ENCODE measurements at regions not wholly inside any gene's neighbourhood (a gene's known extent, or its start where the extent isn't known, plus 50 kb on each side); places are given as distances from the start of the nearest gene placed in this dataset.

DNA sequence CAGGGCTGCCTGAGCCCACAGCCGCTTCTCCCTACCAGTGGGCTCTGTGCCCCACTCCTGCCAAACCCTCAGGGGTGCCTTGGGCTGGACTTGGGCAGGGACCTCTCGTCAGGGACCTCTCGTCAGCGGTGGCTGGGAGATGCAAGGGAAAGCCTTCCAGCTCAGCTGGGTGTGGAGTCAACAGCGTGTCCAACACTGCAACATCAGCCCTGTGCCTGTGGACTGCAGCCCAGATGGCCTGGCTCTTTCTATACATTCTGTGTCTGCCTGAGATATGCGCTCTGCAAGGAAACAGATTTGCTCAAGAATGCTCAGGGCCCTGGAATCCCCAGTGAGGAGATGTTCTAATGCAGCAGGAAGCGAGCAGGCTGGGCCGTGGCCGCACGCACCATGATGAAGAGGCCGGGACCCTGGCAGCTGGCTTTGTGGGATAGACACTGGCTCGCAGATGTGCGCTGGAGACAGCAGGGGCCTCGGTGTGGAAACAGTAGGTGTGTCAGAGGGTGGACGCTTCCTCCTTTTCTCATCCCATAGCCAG, 85.0 kb upstream of the COL5A1 start:
- H3K9me3 ChIP-seq, result no peaks in the 10 kb centered on the region
- intact Hi-C loops (cut with DNase I), result no loop called here
- 54 to 72% (median 68%) methylated on average over 11 to 15 of the region's 15 CpGs for WGBS, 4 donors
- no peaks in the 10 kb centered on the region for H3K36me3 ChIP-seq
- H3K4me1 ChIP-seq, result peaks cover 0 to 35% (median 10%) of the 10 kb centered on the region in 12 donors
- DNase-seq (peak in 3 of 5 donors; percentile 15 to 61 (median 41)), ATAC-seq (peak in 2 of 4 donors; percentile 9 to 23)
- TF ChIP-seq, protein P1, sequence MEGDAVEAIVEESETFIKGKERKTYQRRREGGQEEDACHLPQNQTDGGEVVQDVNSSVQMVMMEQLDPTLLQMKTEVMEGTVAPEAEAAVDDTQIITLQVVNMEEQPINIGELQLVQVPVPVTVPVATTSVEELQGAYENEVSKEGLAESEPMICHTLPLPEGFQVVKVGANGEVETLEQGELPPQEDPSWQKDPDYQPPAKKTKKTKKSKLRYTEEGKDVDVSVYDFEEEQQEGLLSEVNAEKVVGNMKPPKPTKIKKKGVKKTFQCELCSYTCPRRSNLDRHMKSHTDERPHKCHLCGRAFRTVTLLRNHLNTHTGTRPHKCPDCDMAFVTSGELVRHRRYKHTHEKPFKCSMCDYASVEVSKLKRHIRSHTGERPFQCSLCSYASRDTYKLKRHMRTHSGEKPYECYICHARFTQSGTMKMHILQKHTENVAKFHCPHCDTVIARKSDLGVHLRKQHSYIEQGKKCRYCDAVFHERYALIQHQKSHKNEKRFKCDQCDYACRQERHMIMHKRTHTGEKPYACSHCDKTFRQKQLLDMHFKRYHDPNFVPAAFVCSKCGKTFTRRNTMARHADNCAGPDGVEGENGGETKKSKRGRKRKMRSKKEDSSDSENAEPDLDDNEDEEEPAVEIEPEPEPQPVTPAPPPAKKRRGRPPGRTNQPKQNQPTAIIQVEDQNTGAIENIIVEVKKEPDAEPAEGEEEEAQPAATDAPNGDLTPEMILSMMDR (IDR thresholded peaks at IDR 0.05), result no peak
- TF ChIP-seq POLR2A (IDR thresholded peaks at IDR 0.05), result no peak
- H3K27me3 ChIP-seq, result peaks cover 0 to 20% (median 2%) of the 10 kb centered on the region in 9 donors
- no peak overlapping the region for H3K4me3 ChIP-seq
- no peak overlapping the region for H3K27ac ChIP-seq

DNA sequence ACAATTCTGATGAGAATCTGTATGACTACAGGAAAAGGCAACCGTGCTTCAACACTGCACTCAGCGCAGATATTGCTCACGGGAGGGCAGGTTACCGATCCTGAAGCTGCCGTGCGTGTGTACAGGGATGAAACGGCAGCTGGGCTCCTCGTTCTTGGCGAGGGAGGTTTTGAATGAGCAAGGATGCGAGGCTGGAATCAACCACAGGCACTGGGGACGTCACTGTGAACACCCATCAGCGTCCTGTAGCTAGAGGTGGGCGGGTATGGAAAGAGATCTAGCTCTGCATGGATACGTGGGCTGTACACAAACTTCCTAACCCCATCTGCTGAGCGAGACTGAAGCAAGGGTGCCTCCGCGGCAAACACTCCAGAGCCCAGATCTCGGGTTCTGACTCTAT, 84.3 kb upstream of the COL5A1 start:
- no peak for TF ChIP-seq POLR2A (IDR thresholded peaks at IDR 0.05)
- TF ChIP-seq, protein P1 (IDR thresholded peaks at IDR 0.05), result no peak
- H3K27me3 ChIP-seq, result peaks cover 0 to 18% (median under 1%) of the 10 kb centered on the region in 9 donors
- H3K9me3 ChIP-seq, result no peaks in the 10 kb centered on the region
- DNase-seq (peak in 3 of 5 donors; percentile 7 to 20 (median 14)), ATAC-seq (no peak)
- no peak overlapping the region for H3K27ac ChIP-seq
- H3K4me1 ChIP-seq, result peaks cover 0 to 27% (median 8%) of the 10 kb centered on the region in 12 donors
- H3K36me3 ChIP-seq, result no peaks in the 10 kb centered on the region
- no peak overlapping the region for H3K4me3 ChIP-seq
- intact Hi-C loops (cut with DNase I), result no loop called here
- 84 to 87% (median 84%) methylated on average over 12 to 18 of the region's 18 CpGs for WGBS, 4 donors

DNA sequence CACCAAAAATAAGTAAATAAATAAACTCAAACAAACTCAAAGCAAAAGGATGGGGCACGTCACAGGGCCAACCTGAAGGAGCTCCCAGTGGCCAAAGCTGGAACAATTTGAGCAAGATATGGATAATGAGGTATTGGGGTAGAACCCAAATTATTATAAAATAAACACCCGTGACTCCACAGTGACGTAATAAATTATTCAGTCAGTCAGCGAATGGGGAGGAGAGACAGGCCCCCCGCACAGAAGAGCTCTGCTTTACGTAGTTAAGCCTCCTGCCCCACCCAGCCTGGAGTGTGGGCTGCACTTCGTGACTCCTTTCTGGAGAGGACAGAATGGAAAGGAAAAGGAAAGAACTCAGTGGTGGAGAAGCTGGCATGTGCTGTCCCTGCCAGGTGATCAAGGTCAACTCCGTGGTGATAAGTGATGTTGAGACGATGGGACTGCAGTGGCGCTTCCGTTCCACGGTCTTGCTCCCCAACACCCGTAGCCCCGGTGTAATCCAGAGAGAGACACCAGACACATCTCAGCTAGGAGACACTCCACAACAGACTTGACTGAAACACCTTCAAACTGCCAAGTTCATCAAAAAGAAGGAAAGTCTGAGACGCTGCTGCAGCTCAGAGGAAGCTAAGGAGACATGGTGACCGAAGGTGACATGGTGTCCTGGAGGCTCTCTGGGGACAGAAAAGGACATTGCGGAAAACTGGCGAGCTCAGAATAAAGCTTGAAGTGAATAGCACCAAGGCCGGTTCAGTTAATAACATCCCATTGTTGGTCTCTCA, 83.3 kb upstream of the COL5A1 start:
- H3K4me1 ChIP-seq, result peaks cover 0 to 18% (median 4%) of the 10 kb centered on the region in 12 donors
- DNase-seq (peak in 2 of 5 donors; percentile 1 to 5), ATAC-seq (no peak)
- H3K36me3 ChIP-seq, result no peaks in the 10 kb centered on the region
- H3K27ac ChIP-seq, result no peak overlapping the region
- 86 to 88% (median 87%) methylated on average over 19 of the region's 19 CpGs for WGBS, 4 donors
- peaks cover 0 to 9% (median 0%) of the 10 kb centered on the region in 9 donors for H3K27me3 ChIP-seq
- no peak for TF ChIP-seq POLR2A (IDR thresholded peaks at IDR 0.05)
- TF ChIP-seq, protein P1 (IDR thresholded peaks at IDR 0.05), result no peak
- intact Hi-C loops (cut with DNase I), result no loop called here
- peaks cover 0 to 2% (median 0%) of the 10 kb centered on the region in 12 donors for H3K9me3 ChIP-seq
- no peak overlapping the region for H3K4me3 ChIP-seq

DNA sequence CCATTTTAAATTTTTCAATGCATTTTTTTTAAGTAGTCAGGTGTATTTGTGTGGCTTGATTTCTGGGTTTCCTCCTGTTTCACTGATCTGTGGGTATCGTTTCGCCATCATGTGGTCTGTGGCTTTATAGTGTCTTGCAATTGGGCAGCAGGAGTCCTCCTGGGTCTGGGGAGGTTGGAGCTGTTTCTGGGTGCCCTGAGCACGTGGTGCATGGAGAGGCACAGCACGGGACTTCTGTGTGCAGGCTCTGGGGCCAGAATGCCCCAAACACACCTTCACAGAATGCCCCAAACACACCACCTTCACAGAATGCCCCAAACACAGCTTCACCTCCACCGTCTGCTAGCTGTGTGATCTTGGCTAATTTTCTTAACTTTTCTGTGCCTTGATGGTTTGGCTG, 82.6 kb upstream of the COL5A1 start:
- peaks cover 0 to 12% (median 2%) of the 10 kb centered on the region in 12 donors for H3K4me1 ChIP-seq
- H3K36me3 ChIP-seq, result no peaks in the 10 kb centered on the region
- H3K9me3 ChIP-seq, result peaks cover 0 to 9% (median 0%) of the 10 kb centered on the region in 12 donors
- H3K4me3 ChIP-seq, result no peak overlapping the region
- H3K27me3 ChIP-seq, result peaks cover 0 to 9% (median 0%) of the 10 kb centered on the region in 9 donors
- TF ChIP-seq POLR2A (IDR thresholded peaks at IDR 0.05), result no peak
- TF ChIP-seq, protein P1 (IDR thresholded peaks at IDR 0.05), result no peak
- ATAC-seq (no peak), DNase-seq (no peak)
- WGBS, 4 donors, result 76 to 84% (median 81%) methylated on average over 5 of the region's 5 CpGs
- intact Hi-C loops (cut with DNase I), result no loop called here
- no peak overlapping the region for H3K27ac ChIP-seq

Data from heart left ventricle (tissue), 16 donors.